HG02642 (cell line): ENCODE measurements at regions not wholly inside any gene's neighbourhood (a gene's known extent, or its start where the extent isn't known, plus 50 kb on each side); places are given as distances from the start of the nearest gene placed in this dataset.
"Not testable (repeated sequence)": the region's sequence is repeated elsewhere in the genome, so short reads cannot be mapped to it uniquely, and the experiment has no call there.

Experiments used
- ATAC-seq: cut with Tn5 transposase; IDR thresholded peaks from one replicate; pipeline ENCODE4 v1.9.1; 2021; ENCODE audit warnings: mild to moderate bottlenecking; ENCODE audit not compliant: unreplicated experiment, poor library complexity

DNA sequence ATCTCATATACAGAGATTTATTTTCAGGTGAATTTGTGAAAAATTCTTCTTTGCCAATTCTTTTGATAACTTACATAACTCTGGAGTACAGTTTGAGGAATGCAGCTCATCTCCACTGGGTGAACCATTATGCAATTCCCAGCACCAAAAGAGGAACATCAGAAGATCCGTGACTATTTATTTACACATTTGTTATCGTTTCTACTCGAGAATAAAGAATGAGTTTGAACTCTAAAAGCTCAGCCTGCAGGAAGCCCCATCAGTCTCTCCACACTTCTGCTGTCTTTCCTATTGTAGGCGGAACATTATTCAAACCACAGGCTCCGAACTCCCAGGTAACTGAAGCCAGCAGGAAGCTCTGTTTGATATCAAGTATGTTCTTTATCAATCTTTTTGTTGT, 95.9 kb upstream of the IFNGR1 start:
- ATAC-seq = no peak

DNA sequence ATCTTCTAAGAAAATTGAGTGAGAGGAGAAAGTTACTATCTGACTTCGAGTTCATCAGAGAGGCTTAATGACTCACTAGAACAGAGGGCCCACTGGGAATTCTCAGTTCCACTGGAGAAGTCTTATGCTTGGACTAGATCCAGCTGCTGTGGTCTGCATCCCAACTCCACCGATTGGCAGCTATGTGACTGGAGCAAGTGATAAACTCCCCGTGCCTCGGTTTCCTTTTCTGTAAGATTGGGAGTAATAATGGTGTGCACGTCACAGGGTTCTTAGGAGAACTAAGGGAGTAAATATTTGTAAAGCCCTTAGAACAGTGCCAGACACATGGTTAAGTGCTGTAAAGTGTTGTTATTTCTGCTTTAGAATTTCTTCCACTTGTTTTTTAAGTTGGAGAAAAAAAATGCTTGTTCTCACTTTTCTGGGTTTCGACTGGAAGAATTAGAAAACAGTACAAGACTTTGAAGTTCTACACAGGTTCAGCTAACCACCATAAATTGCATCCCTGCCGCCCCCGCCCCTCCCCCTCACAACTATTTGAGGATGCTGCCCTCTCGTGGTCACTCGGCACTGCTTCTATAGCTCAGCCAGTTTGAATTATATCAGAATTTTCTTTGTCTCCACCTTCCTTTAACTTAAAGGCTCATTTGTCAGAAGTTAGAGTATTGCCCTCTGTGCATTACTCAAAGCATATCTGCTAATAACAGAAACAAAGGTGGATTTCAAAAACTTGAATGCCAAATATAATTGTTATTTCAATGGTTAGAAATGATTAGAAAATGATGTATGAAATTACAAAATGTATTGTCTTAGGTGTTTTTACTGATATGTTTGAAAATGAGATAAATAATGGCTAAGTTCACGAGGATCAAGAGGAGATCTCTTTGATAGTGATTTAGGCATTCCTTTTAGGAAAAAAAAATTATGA, 95.0 kb upstream of the IFNGR1 start:
- no peak for ATAC-seq

DNA sequence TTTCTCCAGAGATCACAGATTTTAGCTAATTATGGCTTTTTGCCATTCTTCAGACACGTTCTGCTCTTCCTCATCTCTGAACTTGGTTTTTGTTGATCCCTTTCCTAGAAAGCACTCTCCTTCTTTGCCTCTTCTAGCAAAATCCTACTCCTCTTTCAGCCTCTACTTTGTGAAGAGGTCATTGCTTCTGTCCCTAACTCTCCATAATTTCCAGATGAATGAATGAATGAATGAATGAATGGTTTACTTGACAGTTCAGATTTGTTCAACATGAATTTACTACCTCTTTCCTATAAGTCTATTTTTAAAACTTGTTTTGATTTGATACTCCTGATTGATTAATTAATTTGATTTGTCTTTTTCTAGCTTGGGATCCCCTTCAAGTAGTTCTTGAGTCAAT, 94.0 kb upstream of the IFNGR1 start:
- no peak for ATAC-seq

DNA sequence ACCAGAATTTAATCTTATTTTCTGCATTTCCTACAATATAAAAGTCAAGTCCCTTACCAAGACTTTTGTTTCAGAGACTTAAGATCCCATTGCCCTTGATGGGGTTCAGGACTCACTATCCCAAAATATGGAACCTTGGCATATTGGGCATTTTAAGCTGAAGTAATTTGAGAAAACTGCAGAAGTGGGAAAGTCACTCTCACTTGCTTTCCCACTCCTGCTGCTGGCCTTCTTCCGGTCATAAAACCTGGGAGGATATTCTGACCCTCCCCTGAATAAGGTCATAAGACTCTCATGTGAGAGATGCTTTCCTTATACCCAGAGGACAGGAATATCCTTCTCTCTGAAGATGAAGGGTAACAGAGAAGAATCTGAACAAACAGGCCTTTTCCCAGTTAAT, 92.8 kb upstream of the IFNGR1 start:
- ATAC-seq = no peak

DNA sequence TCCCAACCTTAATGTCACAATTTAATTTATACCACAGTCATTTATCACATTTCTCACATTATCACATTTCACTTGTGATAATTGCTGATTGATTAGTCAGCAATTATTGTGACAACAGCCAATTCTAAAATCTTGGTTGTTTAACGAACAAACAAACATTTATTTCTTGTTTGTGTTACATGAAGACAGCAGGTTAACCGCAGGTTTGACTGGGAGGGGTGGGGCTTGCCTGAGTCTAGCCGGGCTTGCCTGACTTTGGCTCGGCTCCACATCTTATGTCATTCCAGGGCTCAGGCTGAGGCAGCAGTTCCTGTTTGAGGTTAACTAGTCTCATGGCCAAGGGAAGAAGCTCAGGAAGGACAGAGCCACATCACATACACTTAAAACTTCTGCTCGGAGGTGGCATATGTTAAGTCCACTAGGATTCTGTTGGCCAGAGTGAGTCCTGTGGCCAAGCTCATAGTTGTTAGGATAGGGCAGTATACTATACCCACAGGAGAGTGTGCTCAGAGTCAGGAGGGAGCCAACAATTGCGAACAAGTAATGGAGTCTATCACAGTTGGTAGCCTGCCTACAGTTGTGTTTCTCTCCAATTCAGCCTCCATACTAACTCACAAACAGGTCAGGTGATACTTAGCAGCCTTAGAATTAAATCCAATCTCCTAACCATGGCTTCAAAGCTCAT, 90.0 kb upstream of the IFNGR1 start:
- no peak for ATAC-seq

DNA sequence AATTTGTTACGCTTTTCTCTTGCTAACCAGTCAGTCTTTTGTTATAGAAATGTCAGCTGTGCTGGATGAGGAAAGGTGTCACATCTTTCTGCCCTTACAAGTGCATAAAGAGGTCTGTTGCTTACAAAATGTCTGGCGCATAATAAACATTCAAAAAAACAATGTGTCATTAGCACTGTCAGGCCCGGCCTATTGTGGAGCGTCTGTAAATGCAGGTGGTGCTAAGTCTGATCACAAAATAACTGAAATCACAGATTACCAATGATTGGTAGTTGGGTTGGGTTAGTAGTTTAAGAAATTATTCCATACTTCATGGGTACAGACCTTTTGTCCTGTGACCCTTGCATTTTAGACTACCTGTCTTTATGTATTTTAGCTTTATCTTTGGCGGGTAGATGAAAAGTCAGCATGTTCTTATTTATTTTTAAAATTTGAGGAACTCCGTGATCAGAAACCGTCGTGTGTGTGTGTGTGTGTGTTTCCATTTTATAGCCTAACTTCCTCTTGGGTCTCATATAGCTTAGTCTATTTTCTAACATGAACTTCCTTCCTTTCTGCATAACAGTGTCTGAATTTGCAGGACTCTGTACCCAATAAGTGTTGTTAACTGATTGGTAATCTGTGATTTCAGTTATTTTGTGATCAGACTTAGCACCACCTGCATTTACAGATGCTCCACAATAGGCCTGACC, 88.1 kb upstream of the IFNGR1 start:
- no peak for ATAC-seq

DNA sequence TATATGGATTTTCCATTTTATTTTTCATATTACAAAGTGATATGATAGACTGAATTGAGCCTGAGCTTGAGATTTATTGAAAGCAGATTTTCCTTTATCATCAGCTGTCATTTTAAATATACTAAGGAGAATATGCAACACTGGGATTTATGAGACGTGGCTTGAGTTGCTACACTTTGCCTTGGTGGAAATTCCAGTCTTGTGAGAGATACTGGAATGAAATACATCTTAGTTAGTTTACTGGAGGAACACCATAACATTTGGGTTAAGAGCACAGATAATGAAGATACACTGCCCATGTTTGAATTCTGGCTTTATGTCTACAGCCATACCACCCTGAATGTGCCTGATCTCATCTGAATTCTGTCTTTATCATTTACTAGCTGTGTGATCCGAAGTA, 86.5 kb upstream of the IFNGR1 start:
- ATAC-seq = no peak

DNA sequence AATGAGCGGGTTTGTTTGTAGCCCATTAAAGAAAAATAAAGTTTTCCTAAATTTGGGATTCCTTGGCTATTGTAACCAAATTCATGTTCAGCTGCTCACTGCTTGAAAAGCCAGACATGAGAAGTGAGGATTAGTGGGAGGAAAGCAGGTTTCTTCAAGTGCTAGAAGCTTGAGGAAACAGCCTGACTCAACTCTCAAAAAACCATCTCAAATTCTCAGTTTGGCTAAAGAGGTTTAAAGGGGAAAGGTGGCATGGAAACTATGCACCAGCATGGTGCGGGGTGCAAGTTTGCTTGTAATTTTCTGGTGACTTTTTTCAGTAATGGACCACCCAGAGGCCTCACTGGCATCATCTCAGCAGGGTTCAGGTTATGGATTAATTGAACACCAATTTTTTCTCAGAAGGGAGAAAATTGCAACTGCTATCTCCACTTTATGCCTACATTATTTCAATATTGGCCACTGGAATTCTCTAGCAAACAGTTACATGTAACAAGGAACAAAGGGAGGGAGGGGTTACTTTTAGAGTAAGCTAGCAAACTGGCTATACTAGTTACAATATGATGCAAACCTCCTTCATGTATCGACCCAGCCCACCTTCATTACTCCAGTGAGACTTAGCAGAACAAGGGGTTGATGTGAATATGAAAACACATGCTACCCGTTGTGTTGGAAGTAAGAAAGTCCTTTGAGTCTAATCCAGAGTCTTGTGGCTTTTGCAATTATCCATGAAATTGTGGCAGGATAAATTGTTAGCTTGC, 85.0 kb upstream of the IFNGR1 start:
- ATAC-seq = no peak

DNA sequence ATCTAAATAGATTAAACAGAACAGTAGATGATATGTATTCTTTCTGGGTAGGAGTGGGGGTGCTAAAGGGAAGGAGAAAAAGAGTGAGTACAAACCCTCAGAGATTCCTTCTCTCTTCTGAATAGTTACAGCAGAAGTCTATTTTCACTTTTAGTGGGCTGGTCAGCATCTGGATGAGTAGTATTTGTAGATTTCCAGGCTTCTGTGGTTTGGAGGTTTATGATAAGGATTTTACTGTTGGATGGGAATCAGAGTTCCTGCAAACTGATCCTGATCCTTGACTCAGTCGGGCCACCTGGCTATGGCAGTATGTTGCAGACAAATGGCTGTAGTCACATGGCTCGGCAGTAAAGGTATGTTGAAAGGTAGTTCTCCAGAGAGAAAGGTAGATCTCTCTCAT, 84.3 kb upstream of the IFNGR1 start:
- ATAC-seq = no peak

DNA sequence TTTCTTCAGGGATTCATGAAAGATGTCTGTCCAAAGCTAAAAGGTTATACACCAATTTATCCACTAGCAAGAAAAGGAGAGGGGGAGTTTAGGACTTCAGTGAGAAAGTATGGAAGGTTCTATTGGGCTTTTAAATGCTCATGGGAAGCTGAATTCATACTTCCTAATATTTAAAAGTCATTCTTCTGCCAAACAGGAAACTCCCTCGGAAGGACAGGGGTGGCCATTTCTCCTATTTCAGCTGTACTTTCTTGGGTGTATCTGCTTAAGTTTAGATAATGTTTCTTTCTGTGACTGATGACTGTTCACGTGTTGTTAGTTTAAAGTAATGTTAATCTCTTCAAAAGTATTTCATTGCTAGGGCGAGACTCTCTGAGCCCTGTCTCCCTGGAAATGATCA, 80.5 kb upstream of the IFNGR1 start:
- no peak for ATAC-seq

DNA sequence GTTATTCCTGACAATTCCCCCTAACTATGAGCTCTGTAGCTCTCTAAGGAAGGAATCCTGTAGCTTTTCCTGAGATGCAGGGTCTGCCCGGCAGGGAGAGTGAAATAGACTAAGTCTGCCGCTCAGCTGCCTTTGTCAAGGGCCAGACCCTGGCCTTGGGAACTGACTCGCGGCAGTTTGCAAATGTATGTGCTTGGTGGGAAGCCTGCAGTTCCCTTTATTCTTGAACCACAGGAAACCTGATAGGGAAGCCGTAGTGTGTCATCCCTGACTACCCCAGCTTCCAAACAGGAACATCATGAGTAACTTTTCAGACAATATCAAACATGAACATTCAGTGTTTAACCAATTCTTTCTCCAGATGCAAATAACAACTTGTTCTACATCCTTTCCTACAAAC, 78.7 kb upstream of the IFNGR1 start:
- no peak for ATAC-seq

DNA sequence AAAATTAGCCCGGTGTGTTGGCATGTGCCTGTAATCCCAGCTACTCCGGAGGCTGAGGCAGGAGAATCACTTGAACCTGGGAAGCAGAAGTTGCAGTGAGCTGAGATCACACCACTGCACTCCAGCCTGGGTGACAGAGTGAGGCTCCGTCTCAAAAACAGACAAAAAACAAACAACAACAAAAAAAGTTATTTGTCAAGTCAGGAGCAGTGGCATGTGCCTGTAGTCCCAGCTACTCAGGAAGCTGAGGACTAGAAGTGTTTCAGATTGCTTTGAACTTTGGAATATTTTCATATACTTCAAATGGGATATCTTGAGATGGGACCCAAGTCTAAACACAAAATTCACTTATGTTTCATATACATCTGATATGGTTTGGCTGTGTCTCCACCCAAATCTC, 73.1 kb upstream of the IFNGR1 start:
- not testable (repeated sequence) for ATAC-seq

DNA sequence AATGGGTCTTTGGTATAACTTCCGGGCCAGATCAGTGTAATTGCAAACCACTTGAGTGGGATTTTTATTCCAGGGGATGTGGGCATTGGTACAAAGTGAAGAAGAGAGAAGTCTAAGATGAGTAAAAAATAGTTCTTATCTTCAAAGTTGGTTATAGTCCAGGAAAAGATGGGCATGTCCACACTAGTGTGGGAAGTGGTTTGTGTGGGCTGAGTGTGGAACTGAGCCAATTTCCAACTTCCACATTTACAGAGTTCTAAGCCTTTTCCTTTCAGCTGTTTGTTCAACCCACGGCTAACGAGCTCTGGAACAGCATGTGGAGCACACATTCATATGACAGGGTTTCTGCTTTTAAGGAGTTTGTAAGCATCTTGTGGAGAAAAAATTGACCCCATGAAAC, 72.3 kb upstream of the IFNGR1 start:
- ATAC-seq = no peak

DNA sequence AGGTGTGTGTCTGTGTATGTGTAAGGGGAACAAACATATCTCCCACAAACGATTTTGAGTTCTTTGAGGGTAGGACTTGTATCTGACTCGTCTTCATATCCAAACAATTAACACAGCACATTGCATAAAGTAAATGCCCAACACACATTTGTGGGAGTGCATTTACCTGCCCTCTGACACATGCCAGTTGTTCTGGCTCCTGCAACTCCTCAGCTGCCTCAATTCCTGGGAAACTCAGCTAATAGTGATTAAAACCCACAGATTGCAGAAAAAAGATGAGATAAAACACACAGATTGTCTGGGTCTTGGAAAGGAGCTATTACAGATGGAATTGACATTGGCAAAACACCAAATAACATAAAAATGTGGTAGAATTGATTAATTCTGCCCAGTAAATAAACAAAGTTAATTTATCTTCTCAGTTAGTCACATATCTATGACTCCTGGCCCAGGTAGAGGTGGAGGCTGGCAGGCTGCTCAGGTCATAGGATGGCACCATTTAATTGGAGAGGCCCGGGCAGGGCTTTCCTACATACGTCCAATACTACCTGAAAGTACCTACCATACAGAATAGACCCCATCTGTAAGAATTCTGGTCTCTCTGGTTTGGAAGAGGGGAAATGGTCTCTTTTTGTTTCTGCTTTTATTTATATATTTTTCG, 71.5 kb upstream of the IFNGR1 start:
- ATAC-seq = no peak

DNA sequence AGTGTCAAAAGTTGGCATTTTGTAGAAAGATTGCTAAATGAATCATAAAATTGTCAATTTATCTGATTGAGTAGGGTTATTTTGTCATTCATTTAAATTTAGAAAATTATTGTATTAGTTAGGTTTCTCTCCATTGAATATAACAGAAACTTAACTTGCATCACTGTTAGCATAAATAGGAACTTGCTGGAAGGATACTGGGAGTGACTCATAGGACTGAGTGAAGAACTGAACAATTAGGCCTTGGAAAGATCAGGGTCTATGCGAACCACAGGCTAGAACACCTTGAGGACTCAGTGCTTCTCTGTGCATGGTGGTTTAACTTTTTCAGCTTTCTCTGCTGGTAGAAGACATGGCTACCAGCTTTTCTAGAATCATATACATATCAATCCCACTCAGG, 67.7 kb upstream of the IFNGR1 start:
- ATAC-seq = no peak

DNA sequence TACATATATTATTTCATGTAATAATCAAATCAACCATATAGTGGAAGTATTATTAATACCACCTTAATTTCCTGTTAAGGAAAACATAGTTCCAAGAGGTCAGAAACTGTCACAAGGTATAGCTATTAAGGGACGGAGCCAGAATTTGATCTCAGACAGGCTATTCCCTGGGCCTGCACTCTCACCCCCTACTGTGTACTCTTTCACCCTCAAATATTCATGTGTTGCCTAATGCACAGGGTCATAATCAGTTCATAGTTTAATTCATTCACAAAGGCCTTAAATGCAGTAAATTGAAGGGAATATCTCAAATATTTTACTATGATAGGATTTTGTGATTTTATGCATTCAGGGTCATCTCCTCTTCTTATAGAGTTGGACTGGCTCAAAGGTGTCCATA, 67.2 kb upstream of the IFNGR1 start:
- no peak for ATAC-seq

DNA sequence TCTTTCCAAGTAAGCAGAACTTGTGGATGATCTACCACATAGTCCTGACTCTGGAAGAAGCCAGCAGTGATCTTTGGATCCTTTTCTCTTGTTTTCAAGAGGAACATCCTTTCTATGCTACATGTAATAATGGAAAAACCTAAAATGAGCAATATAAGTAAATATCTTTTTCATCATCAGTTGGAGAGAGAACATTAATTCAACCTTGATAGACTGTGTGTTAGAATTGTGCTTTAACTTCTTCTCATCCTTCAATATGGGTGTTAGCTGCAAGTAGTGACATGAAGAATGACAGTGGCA, 65.6 kb upstream of the IFNGR1 start:
- ATAC-seq = no peak

DNA sequence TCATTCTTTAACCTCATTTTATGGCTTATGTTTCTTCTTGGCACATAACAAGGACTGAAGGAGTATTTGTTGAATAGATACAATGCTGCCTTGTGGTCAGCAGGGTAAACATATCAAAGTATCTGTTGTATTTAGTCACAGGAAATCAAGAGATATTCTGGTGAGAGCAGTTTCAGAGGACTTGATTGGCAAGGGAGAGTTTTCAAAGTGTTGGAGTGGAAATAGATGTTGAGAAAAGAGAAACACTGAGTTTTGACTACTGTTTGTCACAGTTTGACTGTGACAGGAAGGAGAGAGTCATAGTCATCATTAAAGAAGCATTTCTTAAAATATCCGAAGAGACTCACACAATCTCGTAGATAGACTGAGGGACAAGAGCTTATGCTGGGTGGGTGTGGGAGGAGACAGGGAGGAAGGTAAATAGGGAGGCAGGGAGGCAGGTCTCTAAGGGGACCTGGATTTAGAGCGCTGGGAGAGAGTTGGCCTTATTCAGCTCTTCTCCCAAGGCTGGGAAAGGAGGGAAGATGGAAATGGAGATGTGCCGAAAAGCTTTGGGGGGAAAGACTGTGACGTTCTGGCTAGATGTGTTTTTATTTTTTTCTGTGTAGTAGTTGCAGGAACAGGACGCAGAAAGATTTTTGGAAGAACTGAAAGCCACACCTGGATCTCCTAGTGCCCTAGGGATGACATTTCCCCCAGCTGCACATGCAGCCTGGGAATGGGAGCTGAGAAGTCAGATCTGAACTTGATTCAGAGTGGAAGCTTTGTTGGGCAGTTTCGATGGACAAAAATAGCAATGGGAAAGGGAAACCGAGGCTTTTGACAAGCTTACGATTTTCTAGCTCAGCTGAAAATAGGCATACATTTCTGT, 65.0 kb upstream of the IFNGR1 start:
- peak; percentile 75 for ATAC-seq

DNA sequence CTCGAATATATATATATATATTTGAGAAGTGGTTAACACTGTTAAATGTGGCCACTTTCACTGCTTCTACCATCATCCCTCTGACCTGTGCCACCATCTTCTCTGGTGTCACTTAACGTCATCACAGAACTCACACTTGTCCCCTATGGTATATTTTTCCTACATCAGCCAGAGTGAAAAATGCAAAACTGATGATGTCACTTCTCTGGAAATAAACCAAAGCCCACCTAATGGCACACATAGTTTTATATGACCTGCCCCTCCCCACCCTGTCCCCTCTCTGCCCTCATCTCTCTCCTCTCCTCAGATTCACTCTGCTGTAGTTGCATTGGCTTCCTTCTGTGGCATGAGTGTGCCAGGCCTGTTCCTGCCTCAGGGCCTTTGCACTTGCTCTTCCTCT, 63.9 kb upstream of the IFNGR1 start:
- ATAC-seq = no peak
